Myocyte (in vitro differentiated cells): ENCODE measurements at regions not wholly inside any gene's neighbourhood (a gene's known extent, or its start where the extent isn't known, plus 50 kb on each side); places are given as distances from the start of the nearest gene placed in this dataset.
"Not testable (repeated sequence)": the region's sequence is repeated elsewhere in the genome, so short reads cannot be mapped to it uniquely, and the experiment has no call there.

ENCODE experiments used
- DNase-seq: peaks from one replicate; pipeline ENCODE4 v3.0.0-alpha.2; 2012; ENCODE audit warnings: low read depth

GRCh38 chr7:67301667-67302066 is 305.0 kb downstream of the TYW1 start:
- no peak for DNase-seq

DNA sequence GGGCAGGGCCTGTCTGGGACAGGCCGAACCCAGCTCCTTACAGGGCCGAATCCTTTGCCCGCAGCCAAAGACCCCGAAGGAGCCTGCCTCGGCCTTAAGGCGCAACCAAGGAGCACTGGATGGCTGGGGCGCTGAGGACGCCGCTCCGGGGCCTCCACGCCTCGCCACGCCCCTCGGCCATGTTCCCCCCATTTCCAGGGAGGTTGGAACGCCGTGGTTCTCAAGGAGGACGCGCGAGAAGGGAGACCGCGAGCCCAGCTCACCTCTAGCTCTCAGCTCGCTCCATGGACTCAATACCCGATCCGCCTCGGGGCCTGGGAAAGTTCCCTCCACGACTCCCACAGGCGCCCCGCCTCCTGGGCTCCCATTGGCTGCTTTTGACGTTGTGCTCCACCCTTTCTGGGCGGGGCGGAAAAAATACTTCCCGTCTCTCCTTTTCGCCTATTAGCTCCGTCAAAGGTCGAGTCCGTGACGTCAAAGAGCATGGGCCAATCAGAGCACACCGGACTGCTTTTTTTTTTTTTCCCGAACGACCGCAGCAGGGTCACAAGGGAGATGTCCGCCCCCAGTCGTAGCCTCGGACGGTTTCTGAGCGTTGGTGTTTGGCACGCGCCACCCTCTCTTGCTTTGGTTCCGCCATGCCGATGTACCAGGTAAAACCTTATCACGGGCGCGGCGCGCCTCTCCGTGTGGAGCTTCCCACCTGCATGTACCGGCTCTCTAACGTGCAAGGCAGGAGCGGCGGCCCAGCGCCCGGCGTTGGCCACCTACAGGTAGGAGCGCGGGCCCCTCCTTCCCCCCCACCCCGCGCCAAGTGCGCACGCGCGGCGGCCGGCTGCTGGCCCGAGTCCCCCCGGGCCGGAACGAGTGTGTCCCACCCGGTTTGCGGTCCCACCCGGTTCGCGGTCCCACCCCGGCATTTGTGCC is 305.7 kb downstream of the TYW1 start:
- DNase-seq = peak; percentile 100

DNA sequence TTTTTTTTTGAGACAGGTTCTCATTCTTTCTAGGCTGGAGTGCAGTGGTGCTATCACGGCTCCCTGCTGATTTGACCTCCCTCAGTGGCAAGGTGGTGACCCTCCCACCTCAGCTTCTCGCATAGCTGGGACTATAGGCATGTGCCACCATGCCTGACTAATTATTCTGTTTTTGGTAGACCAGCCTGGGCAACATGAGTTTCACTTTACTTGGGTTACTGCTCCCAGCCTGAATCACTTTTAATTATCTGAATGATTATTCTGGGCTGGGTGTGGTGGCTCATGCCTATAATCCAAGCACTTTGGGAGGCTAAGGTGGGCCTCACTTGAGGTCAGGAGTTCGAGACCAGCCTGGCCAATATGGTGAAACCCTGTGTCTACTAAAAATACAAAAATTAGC is 308.2 kb downstream of the TYW1 start:
- not testable (repeated sequence) for DNase-seq

- DNase-seq = no peak
Measured at GRCh38 chr7:67306331-67306730, 309.7 kb downstream of the TYW1 start.

- no peak for DNase-seq
Measured at GRCh38 chr7:67309764-67310549, 313.3 kb downstream of the TYW1 start.

DNA sequence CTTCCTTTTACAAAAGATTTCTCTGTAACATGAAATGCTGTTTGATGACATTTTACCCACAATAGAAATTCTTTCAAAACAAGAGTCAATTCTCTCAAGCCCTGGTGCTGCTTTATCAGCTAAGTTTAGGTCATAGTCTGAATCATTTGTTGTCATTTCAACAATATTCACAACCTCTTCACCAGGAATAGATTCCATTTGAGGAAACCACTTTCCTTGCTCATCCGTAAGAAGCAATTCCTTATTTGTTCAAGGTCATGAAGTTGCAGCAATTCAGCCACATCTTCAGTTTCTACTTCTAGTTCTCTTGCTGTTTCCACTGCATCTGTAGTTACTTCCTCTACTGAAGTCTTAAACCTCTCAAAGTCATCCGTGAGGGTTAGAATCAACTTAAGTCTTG is 315.3 kb downstream of the TYW1 start:
- no peak for DNase-seq

DNA sequence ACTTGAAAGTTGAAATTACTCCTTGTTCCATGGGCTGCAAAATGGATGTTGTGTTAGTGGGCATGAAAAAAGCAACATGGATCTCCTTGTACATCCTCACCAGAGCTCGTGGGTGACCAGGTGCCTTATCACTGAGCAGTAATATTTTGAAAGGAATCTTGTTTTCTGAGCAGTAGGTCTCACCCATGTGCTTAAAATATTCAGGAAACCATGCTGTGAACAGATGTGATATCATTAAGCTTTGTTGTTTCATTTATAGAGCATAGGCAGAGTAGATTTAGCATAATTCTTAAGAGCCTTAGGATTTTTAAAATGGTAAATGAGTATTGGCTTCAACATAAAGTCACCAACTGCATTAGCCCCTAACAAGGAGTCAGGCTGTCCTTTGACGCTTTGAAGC is 316.6 kb downstream of the TYW1 start:
- no peak for DNase-seq

GRCh38 chr7:67316902-67317301 is 320.3 kb downstream of the TYW1 start:
- not testable (repeated sequence) for DNase-seq

GRCh38 chr7:67328257-67328656 is 331.6 kb downstream of the TYW1 start:
- not testable (repeated sequence) for DNase-seq

- DNase-seq = not testable (repeated sequence)
Measured at GRCh38 chr7:67335165-67335564, 338.5 kb downstream of the TYW1 start.

DNA sequence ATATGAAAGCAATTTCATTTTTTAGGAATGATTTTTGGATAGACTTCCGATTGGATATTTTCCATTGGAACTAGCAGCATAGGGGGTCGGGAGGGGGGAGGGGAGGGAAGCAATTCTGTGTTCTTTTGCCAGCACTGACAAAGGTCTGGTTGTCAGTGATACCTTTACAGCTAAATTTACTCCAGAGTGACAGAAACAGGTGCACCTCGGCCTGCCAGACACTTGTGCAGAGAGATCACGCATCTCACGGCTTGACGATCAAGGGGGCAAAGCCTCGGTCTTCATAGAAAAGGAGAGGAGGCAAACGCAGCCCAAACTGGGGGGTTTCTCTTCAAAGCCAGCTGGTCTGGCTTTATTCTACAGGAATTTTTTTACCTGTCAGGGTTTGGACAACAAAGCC is 339.0 kb downstream of the TYW1 start:
- DNase-seq = not testable (repeated sequence)

- DNase-seq = not testable (repeated sequence)
Measured at GRCh38 chr7:67338545-67338944, 341.9 kb downstream of the TYW1 start.

DNA sequence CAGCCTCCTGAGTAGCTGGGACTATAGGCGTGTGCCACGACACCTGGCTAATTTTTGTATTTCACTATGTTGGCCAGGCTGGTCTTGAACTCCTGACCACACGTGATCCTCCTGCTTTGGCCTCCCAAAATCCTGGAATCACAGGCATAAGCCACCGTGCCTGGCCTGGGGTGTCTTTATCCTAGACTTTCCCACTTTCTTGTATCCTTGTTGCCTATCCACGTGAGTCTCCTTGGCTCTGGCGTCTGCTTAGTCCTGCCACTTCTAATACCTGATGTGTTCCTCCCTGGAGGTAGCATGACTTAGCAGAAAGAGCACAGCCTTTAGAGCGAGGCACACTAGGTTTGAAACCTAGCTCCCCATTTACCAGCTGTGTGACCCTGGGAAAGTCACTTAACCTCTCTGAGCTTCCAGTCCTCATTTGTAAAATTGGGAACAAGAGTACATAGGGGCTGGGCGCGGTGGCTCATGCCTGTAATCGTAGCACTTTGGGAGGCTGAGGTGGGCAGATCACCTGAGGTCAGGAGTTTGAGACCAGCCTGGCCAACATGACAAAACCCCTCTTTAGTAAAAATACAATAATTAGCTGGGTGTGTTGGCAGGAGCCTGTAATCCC is 344.6 kb downstream of the TYW1 start:
- no peak for DNase-seq

DNA sequence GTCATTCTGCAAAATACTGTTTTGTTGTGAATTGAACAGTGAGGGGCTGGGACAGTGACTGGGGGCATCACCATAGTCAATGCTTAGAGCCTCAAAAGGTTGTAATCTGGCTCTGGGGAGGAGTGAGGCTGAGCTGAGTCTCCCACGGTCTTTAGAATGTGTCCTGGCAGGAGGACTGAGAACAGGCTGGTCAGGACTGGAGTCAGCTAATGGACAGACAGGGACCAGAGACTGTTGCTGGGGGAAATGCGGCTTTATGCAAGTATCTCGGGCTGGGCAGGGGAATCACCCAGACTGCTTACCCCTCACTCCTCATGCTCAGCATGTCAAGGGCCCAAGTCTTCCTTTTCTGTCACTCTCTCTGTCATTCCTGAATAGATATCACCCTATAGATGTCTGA is 346.5 kb downstream of the TYW1 start:
- DNase-seq = no peak

- peak; percentile 81 for DNase-seq
Measured at GRCh38 chr7:67343572-67343971, 346.9 kb downstream of the TYW1 start.

GRCh38 chr7:67344481-67345193 is 348.0 kb downstream of the TYW1 start:
- no peak for DNase-seq

GRCh38 chr7:67346126-67346525 is 349.5 kb downstream of the TYW1 start:
- DNase-seq = no peak

GRCh38 chr7:67346876-67347275 is 350.2 kb downstream of the TYW1 start:
- peak; percentile 60 for DNase-seq

- DNase-seq = no peak
Measured at GRCh38 chr7:67348171-67348570, 351.5 kb downstream of the TYW1 start.

- not testable (repeated sequence) for DNase-seq
Measured at GRCh38 chr7:67357653-67358052, 361.0 kb downstream of the TYW1 start.

DNA sequence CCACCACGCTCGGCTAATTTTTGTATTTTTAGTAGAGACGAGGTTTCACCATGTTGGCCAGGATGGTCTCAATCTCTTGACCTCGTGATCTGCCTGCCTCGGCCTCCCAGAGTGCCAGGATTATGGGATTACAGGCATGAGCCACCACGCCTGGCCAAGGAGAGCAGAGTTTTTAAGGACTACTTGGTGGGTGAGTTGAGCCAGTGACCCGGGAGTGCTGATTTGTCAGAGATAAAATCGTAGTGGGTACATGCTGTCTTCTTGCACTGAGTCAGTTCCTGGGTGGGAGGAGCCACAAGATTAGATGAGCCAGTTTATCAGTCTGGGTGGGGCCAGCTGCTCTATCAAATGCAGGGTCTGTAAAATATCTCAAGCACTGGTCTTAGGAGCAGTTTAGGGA is 361.7 kb downstream of the TYW1 start:
- DNase-seq = not testable (repeated sequence)
